Urinary bladder (tissue), 3 donors: ENCODE measurements at regions not wholly inside any gene's neighbourhood (a gene's known extent, or its start where the extent isn't known, plus 50 kb on each side); places are given as distances from the start of the nearest gene placed in this dataset.

Experiments used
- DNase-seq: peaks from one replicate; pipeline ENCODE4 v3.0.0-alpha.2; 2015; ENCODE audit errors: extremely low spot score
- H3K27ac ChIP-seq: one replicate; pipeline ENCODE4 v1.5.1; 2013; ENCODE audit warnings: low read depth, mild to moderate bottlenecking, moderate library complexity
- H3K36me3 ChIP-seq: one replicate; pipeline ENCODE4 v1.6.1; 2013; ENCODE audit warnings: mild to moderate bottlenecking, moderate library complexity; ENCODE audit not compliant: insufficient read depth
- H3K4me1 ChIP-seq: one replicate; pipeline ENCODE4 v1.6.1; 2013; ENCODE audit warnings: mild to moderate bottlenecking, moderate library complexity; ENCODE audit not compliant: insufficient read depth
- H3K4me3 ChIP-seq: one replicate; pipeline ENCODE4 v1.5.1; 2013; ENCODE audit warnings: low read depth, low read length
- WGBS: extraction: QIAGEN DNeasy Blood & Tissue Kit; methylation state at CpG from one replicate; pipeline ENCODE4 v1.1.7; 2013; 5-methylcytosine and 5-hydroxymethylcytosine counted together
- donor health status: healthy with polysubstance abuse.
- donor health status: healthy.

DNA sequence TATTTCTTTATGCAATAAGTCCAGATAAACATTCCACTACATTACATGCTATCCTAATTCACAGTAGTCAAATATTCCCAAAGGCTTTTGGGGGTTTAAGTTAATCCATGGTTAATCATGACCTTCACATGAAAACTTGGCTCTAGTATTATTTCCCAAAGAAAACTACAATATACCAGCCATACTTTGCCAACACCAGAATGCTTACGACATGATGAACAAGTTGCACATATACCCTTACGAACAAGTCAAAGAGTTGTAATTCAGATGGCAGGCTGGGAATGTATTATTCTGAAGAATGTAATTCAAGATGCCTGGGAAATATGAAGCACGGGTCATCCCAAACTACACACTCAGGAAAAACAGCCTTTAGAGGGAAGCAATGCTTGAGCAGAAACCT is 499.6 kb downstream of the PPARGC1A start:
- WGBS, result 84% methylated on average over 3 of the region's 3 CpGs
- Histone ChIP-seq H3K4me3 (no peak overlapping the region), H3K27ac (no peak overlapping the region), H3K4me1 (no peaks in the 10 kb centered on the region), H3K36me3 (no peaks in the 10 kb centered on the region)
- DNase-seq, result no peak

DNA sequence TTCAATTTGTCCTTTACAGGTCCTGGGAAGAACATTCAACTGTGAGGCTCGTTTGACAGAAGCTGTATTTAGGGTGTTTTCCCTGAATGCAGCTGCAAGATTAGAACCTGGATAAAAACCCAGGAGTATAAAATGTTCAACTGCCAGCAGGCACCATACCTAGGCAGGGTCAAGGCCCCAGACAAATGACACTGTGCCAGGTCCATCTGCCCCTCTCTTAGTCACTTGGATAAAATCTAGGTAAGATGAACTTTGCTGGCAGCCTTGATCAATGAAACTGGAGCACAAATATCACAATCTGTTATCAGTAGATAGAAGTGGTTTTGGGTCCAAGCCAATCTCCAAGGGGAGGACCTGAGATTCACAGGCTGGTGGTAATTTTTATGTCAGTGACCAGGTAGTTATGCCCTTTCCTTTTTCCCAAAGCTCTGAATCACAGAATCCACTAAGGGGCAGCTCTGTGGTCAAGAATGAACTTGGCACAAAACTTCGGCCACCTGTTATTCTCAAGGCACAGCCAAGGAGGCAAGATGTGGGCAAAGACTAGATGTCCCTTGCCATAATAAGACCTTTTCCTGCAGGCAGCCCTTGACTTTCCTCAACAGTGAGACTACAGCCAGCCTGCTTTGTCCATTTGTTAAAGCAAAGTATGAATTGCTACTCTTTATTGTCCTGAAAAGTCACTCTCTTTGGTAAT is 501.0 kb downstream of the PPARGC1A start:
- DNase-seq, result no peak
- H3K4me3 ChIP-seq, result no peak overlapping the region
- H3K36me3 ChIP-seq, result no peaks in the 10 kb centered on the region
- WGBS, result 59% methylated on average over 2 of the region's 2 CpGs
- no peak overlapping the region for H3K27ac ChIP-seq
- H3K4me1 ChIP-seq, result no peaks in the 10 kb centered on the region

DNA sequence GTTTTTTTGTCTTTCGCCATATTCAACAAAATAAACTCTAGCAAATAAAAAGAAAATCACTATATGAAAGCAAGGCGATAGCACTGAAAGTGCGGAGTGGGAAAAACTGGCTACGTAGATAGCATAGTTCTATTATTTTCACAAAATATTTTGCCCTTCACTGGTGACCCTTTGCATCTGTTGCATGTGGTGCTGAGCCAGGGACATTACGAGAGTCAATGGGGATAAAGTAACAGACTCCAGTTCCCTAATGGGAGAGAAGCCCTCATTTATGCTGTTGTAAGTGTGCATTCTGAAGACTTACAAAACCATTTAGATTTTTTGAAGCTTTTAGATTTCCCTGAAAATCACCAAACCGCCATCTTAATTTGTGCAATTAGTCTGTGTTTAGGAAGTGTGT is 501.6 kb downstream of the PPARGC1A start:
- Histone ChIP-seq H3K4me1 (no peaks in the 10 kb centered on the region), H3K4me3 (no peak overlapping the region), H3K27ac (no peak overlapping the region), H3K36me3 (no peaks in the 10 kb centered on the region)
- DNase-seq, result no peak
- WGBS, result 82% methylated on average over 6 of the region's 6 CpGs

GRCh38 chr4:23384741-23385140 is 505.1 kb downstream of the PPARGC1A start:
- WGBS, result 95% methylated on average over 2 of the region's 2 CpGs
- Histone ChIP-seq H3K4me1 (no peaks in the 10 kb centered on the region), H3K4me3 (no peak overlapping the region), H3K27ac (no peak overlapping the region), H3K36me3 (no peaks in the 10 kb centered on the region)
- DNase-seq, result no peak

GRCh38 chr4:23382879-23383278 is 507.0 kb downstream of the PPARGC1A start:
- no peaks in the 10 kb centered on the region for H3K4me1 ChIP-seq
- H3K36me3 ChIP-seq, result no peaks in the 10 kb centered on the region
- no peak overlapping the region for H3K4me3 ChIP-seq
- no peak overlapping the region for H3K27ac ChIP-seq
- DNase-seq, result no peak

- H3K36me3 ChIP-seq, result no peaks in the 10 kb centered on the region
- no peaks in the 10 kb centered on the region for H3K4me1 ChIP-seq
- no peak overlapping the region for H3K4me3 ChIP-seq
- 37% methylated on average over 4 of the region's 4 CpGs for WGBS
- H3K27ac ChIP-seq, result no peak overlapping the region
- DNase-seq, result no peak
These were observed 515.6 kb downstream of the PPARGC1A start for GRCh38 chr4:23374259-23374658.

DNA sequence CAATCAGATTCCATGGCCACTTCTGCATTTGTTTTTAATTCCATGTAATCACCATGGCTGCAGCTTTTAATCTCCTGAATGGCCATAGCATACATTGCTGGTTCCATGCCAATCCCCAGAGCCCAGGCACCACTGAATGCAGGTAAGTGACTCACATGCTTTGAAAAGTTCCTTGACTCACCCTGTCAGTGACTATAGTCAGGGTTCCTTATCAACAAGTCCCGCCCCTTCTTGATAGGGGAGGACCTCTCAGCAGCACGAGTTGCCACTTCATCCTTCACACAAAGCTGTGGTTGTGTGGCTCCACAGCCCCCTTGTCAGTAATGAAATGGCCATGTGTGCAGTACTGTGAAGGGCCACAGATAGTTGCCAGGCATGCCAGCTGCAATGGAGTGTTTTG is 516.6 kb downstream of the PPARGC1A start:
- no peak for DNase-seq
- Histone ChIP-seq H3K4me1 (no peaks in the 10 kb centered on the region), H3K4me3 (no peak overlapping the region), H3K27ac (no peak overlapping the region), H3K36me3 (no peaks in the 10 kb centered on the region)
- WGBS, result 34% methylated on average over 2 of the region's 2 CpGs

- DNase-seq, result no peak
- Histone ChIP-seq H3K36me3 (no peaks in the 10 kb centered on the region), H3K27ac (no peak overlapping the region), H3K4me3 (no peak overlapping the region), H3K4me1 (no peaks in the 10 kb centered on the region)
- WGBS, result 73% methylated on average over 5 of the region's 5 CpGs
These were observed 518.3 kb downstream of the PPARGC1A start for GRCh38 chr4:23371533-23371932.

- Histone ChIP-seq H3K36me3 (no peaks in the 10 kb centered on the region), H3K27ac (no peak overlapping the region), H3K4me3 (no peak overlapping the region), H3K4me1 (no peaks in the 10 kb centered on the region)
- 59% methylated on average over 3 of the region's 3 CpGs for WGBS
- no peak for DNase-seq
These were observed 520.5 kb downstream of the PPARGC1A start for GRCh38 chr4:23369331-23369730.

DNA sequence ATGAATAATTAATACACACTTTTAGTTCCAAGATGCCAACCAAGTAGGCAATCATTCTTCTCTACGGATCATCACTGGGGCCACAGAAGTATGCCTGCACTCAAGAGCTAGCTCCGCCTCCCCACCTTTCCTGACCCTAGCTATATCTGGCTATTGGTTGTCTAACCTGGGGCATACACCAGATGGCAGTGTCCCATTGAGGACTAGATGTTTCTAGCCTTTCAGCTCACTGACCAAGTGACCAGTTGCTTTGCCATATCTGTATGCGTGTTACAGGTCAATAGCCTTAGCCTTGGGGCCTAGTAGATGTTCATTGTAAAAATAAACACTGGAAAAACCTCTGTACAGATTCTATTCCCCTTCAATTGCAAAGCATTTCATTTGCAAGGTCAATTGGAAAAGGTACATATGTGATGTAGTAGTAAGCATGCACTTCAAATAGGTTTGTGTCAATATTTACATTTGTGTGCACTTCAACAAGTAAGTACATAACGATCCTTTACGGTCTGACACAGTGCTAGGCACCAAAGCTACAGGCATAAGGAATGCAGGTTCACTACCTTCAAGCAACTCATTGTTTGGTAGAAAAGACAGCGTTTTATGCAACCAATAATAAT is 521.7 kb downstream of the PPARGC1A start:
- Histone ChIP-seq H3K36me3 (no peaks in the 10 kb centered on the region), H3K4me1 (no peaks in the 10 kb centered on the region), H3K27ac (no peak overlapping the region), H3K4me3 (no peak overlapping the region)
- 70% methylated on average over 6 of the region's 6 CpGs for WGBS
- no peak for DNase-seq

GRCh38 chr4:23366557-23366906 is 523.3 kb downstream of the PPARGC1A start:
- Histone ChIP-seq H3K36me3 (no peaks in the 10 kb centered on the region), H3K4me3 (no peak overlapping the region), H3K4me1 (no peaks in the 10 kb centered on the region), H3K27ac (no peak overlapping the region)
- 87% methylated on average over 1 of the region's 1 CpG for WGBS
- DNase-seq, result no peak

- H3K36me3 ChIP-seq, result no peaks in the 10 kb centered on the region
- WGBS, result 63% methylated on average over 2 of the region's 2 CpGs
- H3K4me3 ChIP-seq, result no peak overlapping the region
- DNase-seq, result no peak
- H3K27ac ChIP-seq, result no peak overlapping the region
- no peaks in the 10 kb centered on the region for H3K4me1 ChIP-seq
These were observed 523.8 kb downstream of the PPARGC1A start for GRCh38 chr4:23365871-23366556.

DNA sequence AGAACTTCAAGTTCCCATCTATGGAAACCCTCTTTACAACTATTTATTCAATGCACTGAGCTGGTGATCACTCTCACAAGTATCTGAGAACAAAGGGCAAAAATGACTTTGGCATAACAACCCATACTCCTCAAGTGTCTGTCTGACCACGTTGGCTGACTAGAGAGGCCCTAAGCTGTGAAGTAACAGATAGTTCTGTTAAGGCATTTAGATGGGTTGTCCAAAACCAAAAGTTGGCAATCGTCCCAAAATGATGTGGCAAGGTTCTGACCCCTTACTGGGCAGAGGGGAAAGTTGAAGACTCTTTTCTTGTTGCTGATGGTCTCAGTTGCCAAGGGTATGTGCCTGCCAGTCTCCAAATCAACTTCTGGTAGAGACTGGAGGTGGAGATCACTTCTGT is 524.8 kb downstream of the PPARGC1A start:
- 45% methylated on average over 2 of the region's 2 CpGs for WGBS
- Histone ChIP-seq H3K27ac (no peak overlapping the region), H3K36me3 (no peaks in the 10 kb centered on the region), H3K4me3 (no peak overlapping the region), H3K4me1 (no peaks in the 10 kb centered on the region)
- no peak for DNase-seq

- no peaks in the 10 kb centered on the region for H3K36me3 ChIP-seq
- H3K27ac ChIP-seq, result no peak overlapping the region
- WGBS, result 87% methylated on average over 4 of the region's 4 CpGs
- no peak for DNase-seq
- H3K4me1 ChIP-seq, result no peaks in the 10 kb centered on the region
- H3K4me3 ChIP-seq, result no peak overlapping the region
These were observed 525.7 kb downstream of the PPARGC1A start for GRCh38 chr4:23364167-23364566.
